ENCODE measurements at regions not wholly inside any gene's neighbourhood (a gene's known extent, or its start where the extent isn't known, plus 50 kb on each side); places are given as distances from the start of the nearest gene placed in this dataset.

DNA sequence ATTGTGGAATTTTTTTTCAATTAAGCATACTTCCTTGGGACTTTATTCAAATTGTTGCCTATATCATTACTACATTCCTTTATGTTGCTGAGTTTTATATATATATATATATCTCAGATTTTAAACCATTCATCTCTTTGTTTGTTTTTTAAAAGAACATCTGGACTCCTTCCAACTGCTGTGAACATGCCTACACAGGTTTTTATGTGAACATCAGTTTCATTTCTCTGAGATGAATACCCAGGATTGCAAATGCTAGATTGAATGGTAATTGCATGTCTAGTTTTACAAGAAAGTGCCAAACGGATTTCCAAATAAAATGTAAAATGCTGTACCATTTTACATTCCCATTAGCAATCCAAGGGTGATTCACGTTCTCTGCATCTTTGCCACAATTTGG lies 1289.3 kb downstream of the HACE1 start:
- H3K4me2 ChIP-seq (ENCODE audit: low read length), result no peak overlapping the region
- TF ChIP-seq, protein P1, sequence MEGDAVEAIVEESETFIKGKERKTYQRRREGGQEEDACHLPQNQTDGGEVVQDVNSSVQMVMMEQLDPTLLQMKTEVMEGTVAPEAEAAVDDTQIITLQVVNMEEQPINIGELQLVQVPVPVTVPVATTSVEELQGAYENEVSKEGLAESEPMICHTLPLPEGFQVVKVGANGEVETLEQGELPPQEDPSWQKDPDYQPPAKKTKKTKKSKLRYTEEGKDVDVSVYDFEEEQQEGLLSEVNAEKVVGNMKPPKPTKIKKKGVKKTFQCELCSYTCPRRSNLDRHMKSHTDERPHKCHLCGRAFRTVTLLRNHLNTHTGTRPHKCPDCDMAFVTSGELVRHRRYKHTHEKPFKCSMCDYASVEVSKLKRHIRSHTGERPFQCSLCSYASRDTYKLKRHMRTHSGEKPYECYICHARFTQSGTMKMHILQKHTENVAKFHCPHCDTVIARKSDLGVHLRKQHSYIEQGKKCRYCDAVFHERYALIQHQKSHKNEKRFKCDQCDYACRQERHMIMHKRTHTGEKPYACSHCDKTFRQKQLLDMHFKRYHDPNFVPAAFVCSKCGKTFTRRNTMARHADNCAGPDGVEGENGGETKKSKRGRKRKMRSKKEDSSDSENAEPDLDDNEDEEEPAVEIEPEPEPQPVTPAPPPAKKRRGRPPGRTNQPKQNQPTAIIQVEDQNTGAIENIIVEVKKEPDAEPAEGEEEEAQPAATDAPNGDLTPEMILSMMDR (IDR thresholded peaks at IDR 0.05; ENCODE audit: low read depth, low read length), result no peak
- TF ChIP-seq EZH2phosphoT487 (IDR thresholded peaks at IDR 0.05; ENCODE audit: low read depth), result no peak

DNA sequence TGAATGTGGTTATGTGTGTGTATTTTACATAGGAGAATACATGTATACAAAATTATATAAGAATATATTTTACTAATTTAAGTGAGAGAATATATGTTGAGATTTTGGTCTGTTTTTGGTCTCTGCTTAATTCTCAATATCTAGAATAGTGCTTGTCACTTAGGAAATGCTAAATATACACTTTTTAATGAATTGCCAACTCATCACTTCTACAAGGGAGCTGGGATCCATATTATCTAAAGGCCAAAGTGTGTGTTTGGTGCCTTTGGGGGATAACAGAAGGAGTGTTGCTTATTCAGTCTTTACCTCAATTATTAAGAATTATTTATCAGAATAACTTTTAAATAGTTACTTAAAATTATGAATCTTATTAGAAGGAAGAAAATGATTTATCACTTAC lies 1304.8 kb downstream of the HACE1 start:
- Histone ChIP-seq H3K27me3 (ENCODE audit: low read depth, low read length) (no peaks in the 10 kb centered on the region), H3K36me3 (replicated peaks; ENCODE audit: low read depth, low read length) (no peaks in the 10 kb centered on the region), H3K4me3 (ENCODE audit: low read length) (no peak overlapping the region), H3K4me2 (ENCODE audit: low read length) (no peak overlapping the region), H3K9me3 (ENCODE audit: insufficient read depth, low read length) (no peaks in the 10 kb centered on the region), H4K20me1 (ENCODE audit: insufficient read depth, low read length) (no peaks in the 10 kb centered on the region), H2AFZ (ENCODE audit: low read depth, low read length) (no peak overlapping the region), H3K4me1 (ENCODE audit: low read length) (no peaks in the 10 kb centered on the region), H3K9ac (ENCODE audit: low read length) (no peak overlapping the region), H3K79me2 (ENCODE audit: low read length) (no peaks in the 10 kb centered on the region), H3K27ac (ENCODE audit: low read length) (no peak overlapping the region)
- no peak for TF ChIP-seq EZH2phosphoT487 (IDR thresholded peaks at IDR 0.05; ENCODE audit: low read depth)
- TF ChIP-seq, protein P1 (IDR thresholded peaks at IDR 0.05; ENCODE audit: low read depth, low read length), result no peak

More for the DNA sequence above, 1289.3 kb downstream of the HACE1 start:
- Histone ChIP-seq H3K4me1 (ENCODE audit: low read length) (no peaks in the 10 kb centered on the region), H3K27ac (ENCODE audit: low read length) (no peak overlapping the region), H3K9me3 (ENCODE audit: insufficient read depth, low read length) (no peaks in the 10 kb centered on the region), H3K4me3 (ENCODE audit: low read length) (no peak overlapping the region), H3K79me2 (ENCODE audit: low read length) (no peaks in the 10 kb centered on the region), H4K20me1 (ENCODE audit: insufficient read depth, low read length) (no peaks in the 10 kb centered on the region), H2AFZ (ENCODE audit: low read depth, low read length) (no peak overlapping the region), H3K9ac (ENCODE audit: low read length) (no peak overlapping the region), H3K36me3 (replicated peaks; ENCODE audit: low read depth, low read length) (no peaks in the 10 kb centered on the region), H3K27me3 (ENCODE audit: low read depth, low read length) (no peaks in the 10 kb centered on the region)

DNA sequence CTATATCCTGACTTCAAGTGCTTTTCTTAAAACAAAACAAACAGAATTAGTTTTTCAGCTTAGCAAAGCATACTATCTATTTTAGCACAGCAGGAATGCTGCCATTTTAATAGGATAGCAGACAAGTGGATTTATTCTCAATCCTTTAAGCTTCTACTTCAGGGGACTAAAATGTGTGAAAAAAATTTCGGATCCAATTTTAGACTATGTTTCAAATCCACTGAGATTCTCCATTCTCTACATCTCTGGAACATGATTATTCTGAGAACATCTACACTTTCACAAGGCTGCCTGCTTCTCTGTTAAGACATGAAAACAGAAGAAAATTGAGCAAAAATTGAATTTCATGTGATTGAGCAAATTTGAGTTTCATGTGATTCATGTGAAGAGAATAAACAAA lies 1321.3 kb downstream of the HACE1 start:
- Histone ChIP-seq H3K27ac (ENCODE audit: low read length) (no peak overlapping the region), H3K9me3 (ENCODE audit: insufficient read depth, low read length) (no peaks in the 10 kb centered on the region), H3K4me3 (ENCODE audit: low read length) (no peak overlapping the region), H3K27me3 (ENCODE audit: low read depth, low read length) (no peaks in the 10 kb centered on the region), H3K4me2 (ENCODE audit: low read length) (no peak overlapping the region), H3K79me2 (ENCODE audit: low read length) (no peaks in the 10 kb centered on the region), H3K36me3 (replicated peaks; ENCODE audit: low read depth, low read length) (no peaks in the 10 kb centered on the region), H3K4me1 (ENCODE audit: low read length) (no peaks in the 10 kb centered on the region), H4K20me1 (ENCODE audit: insufficient read depth, low read length) (no peaks in the 10 kb centered on the region), H2AFZ (ENCODE audit: low read depth, low read length) (no peak overlapping the region), H3K9ac (ENCODE audit: low read length) (no peak overlapping the region)
- TF ChIP-seq, protein P1 (IDR thresholded peaks at IDR 0.05; ENCODE audit: low read depth, low read length), result no peak
- no peak for TF ChIP-seq EZH2phosphoT487 (IDR thresholded peaks at IDR 0.05; ENCODE audit: low read depth)

DNA sequence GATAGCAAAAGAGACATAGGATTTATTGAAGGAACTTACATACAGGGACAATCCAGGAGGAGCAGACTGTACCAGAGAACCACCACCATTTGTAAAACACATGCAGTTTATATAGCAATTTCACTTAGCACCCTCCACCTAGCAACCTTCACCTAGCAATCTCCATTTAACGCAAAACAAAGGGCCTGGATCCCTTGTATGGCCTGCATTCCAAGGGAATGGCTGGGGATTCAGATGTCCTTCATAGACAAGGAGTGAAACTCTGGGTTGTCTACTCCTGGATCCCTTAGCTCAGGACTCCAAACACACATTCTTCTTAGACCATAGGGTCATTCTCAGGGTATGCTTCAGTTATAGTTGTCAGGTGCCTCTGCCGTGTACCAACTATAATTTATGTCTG lies 1324.9 kb downstream of the HACE1 start:
- H3K4me2 ChIP-seq (ENCODE audit: low read length), result no peak overlapping the region
- no peaks in the 10 kb centered on the region for H3K36me3 ChIP-seq (replicated peaks; ENCODE audit: low read depth, low read length)
- TF ChIP-seq, protein P1 (IDR thresholded peaks at IDR 0.05; ENCODE audit: low read depth, low read length), result no peak
- no peak for TF ChIP-seq EZH2phosphoT487 (IDR thresholded peaks at IDR 0.05; ENCODE audit: low read depth)

More for the DNA sequence above, 1324.9 kb downstream of the HACE1 start:
- no peak overlapping the region for H3K4me3 ChIP-seq (ENCODE audit: low read length)
- no peaks in the 10 kb centered on the region for H3K27me3 ChIP-seq (ENCODE audit: low read depth, low read length)
- H3K27ac ChIP-seq (ENCODE audit: low read length), result no peak overlapping the region
- no peaks in the 10 kb centered on the region for H3K9me3 ChIP-seq (ENCODE audit: insufficient read depth, low read length)
- no peaks in the 10 kb centered on the region for H3K79me2 ChIP-seq (ENCODE audit: low read length)
- no peaks in the 10 kb centered on the region for H4K20me1 ChIP-seq (ENCODE audit: insufficient read depth, low read length)
- H2AFZ ChIP-seq (ENCODE audit: low read depth, low read length), result no peak overlapping the region
- no peaks in the 10 kb centered on the region for H3K4me1 ChIP-seq (ENCODE audit: low read length)
- no peak overlapping the region for H3K9ac ChIP-seq (ENCODE audit: low read length)
